Neural cell (in vitro differentiated cells): ENCODE measurements at regions not wholly inside any gene's neighbourhood (a gene's known extent, or its start where the extent isn't known, plus 50 kb on each side); places are given as distances from the start of the nearest gene placed in this dataset.

Experiments
- CTCF ChIP-seq: fragments of 450-650 bp; IDR thresholded peaks from 2 replicates; pipeline ENCODE4 v1.5.1; 2014; ENCODE audit warnings: antibody characterized with exemption, mild to moderate bottlenecking, moderate library complexity; ENCODE audit not compliant: poor library complexity, severe bottlenecking
- EP300 ChIP-seq: fragments of 450-650 bp; conservative IDR thresholded peaks from 2 replicates; pipeline ENCODE4 v1.6.1; 2014; ENCODE audit warnings: antibody characterized with exemption, mild to moderate bottlenecking, moderate library complexity; ENCODE audit not compliant: poor library complexity, severe bottlenecking
- EZH2 ChIP-seq: fragments of 200-600, 300-800 bp; shearing (Covaris generic), sonication (generic); IDR thresholded peaks from 2 replicates; pipeline ENCODE4 v1.6.1; 2014; ENCODE audit warnings: antibody characterized with exemption, low read length, borderline replicate concordance, mild to moderate bottlenecking; ENCODE audit not compliant: insufficient read depth, poor library complexity, severe bottlenecking
- POLR2AphosphoS5 ChIP-seq: IDR thresholded peaks from 2 replicates; pipeline ENCODE4 v1.6.1; 2012
- RAD21 ChIP-seq: fragments of 450-650 bp; conservative IDR thresholded peaks from 2 replicates; pipeline ENCODE4 v1.6.1; 2014; ENCODE audit warnings: antibody characterized with exemption, mild to moderate bottlenecking, moderate library complexity
- SMC3 ChIP-seq: fragments of 450-650 bp; conservative IDR thresholded peaks from 2 replicates; pipeline ENCODE4 v1.6.1; 2014; ENCODE audit warnings: antibody characterized with exemption, mild to moderate bottlenecking, moderate library complexity; ENCODE audit not compliant: poor library complexity
- TAF1 ChIP-seq: IDR thresholded peaks from 2 replicates; pipeline ENCODE4 v1.6.1; 2012; ENCODE audit warnings: low read depth
- TF ChIP-seq, protein P1 (sequence below): IDR thresholded peaks from 2 replicates; pipeline ENCODE4 v1.6.1; 2012; ENCODE audit warnings: borderline replicate concordance

DNA sequence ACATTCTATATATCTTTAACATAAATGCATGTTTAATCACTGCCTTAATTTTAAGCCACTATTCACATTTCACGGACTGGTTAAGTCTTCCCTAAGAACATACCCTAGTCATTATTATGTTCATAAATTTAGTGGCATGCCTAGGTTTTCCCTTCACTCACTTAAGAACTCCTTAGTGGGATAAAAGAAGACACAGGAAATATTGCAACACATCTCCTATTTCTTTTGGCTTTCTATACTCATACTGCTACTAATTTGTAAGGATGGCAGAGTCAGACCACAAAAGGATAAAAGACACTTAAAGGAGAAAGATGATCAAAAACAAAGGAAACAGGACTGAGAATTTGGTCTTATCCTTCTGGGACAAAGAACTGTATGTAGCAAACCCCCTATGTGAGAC is 951.4 kb downstream of the SORCS3 start:
- TF ChIP-seq CTCF (no peak), EZH2 (no peak), RAD21 (no peak), EP300 (no peak), POLR2AphosphoS5 (no peak), TAF1 (no peak), SMC3 (no peak)
- TF ChIP-seq, protein P1, sequence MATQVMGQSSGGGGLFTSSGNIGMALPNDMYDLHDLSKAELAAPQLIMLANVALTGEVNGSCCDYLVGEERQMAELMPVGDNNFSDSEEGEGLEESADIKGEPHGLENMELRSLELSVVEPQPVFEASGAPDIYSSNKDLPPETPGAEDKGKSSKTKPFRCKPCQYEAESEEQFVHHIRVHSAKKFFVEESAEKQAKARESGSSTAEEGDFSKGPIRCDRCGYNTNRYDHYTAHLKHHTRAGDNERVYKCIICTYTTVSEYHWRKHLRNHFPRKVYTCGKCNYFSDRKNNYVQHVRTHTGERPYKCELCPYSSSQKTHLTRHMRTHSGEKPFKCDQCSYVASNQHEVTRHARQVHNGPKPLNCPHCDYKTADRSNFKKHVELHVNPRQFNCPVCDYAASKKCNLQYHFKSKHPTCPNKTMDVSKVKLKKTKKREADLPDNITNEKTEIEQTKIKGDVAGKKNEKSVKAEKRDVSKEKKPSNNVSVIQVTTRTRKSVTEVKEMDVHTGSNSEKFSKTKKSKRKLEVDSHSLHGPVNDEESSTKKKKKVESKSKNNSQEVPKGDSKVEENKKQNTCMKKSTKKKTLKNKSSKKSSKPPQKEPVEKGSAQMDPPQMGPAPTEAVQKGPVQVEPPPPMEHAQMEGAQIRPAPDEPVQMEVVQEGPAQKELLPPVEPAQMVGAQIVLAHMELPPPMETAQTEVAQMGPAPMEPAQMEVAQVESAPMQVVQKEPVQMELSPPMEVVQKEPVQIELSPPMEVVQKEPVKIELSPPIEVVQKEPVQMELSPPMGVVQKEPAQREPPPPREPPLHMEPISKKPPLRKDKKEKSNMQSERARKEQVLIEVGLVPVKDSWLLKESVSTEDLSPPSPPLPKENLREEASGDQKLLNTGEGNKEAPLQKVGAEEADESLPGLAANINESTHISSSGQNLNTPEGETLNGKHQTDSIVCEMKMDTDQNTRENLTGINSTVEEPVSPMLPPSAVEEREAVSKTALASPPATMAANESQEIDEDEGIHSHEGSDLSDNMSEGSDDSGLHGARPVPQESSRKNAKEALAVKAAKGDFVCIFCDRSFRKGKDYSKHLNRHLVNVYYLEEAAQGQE, result no peak
